DMS53 treated with DMSO at 0.1 percent for 48 hours (cell line): ENCODE measurements at regions not wholly inside any gene's neighbourhood (a gene's known extent, or its start where the extent isn't known, plus 50 kb on each side); places are given as distances from the start of the nearest gene placed in this dataset.
A peak's percentile ranks its signal among the peaks of the same experiment; 100 is the strongest.
"Not testable (repeated sequence)": the region's sequence is repeated elsewhere in the genome, so short reads cannot be mapped to it uniquely, and the experiment has no call there.

Source experiments
- DNase-seq: peaks from one replicate; lab custom pipeline; 2025; ENCODE audit not compliant: unreplicated experiment; lab: John Stamatoyannopoulos, UW

- DNase-seq: no peak
Measured at GRCh38 chr6:94713446-94713845, 863.9 kb upstream of the MANEA start.

DNA sequence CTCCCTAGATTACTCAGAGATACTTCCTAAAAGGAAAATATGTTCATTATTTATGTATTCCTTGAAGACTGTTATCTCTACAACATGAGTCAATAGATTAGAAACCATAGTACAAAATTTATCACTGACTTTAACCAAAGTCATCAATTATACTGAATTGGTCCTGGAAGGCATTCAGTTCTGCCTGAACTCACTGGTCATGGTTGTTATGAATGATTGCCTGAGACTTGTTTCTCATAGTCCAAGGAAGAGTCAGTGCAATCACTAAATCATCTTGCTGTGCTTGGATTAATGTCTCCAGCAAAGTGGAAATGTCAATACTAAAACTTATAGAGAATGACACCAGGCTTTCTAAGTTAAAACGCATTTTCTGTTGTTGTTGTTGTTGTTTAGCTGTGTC lies 878.6 kb upstream of the MANEA start:
- DNase-seq: no peak

DNA sequence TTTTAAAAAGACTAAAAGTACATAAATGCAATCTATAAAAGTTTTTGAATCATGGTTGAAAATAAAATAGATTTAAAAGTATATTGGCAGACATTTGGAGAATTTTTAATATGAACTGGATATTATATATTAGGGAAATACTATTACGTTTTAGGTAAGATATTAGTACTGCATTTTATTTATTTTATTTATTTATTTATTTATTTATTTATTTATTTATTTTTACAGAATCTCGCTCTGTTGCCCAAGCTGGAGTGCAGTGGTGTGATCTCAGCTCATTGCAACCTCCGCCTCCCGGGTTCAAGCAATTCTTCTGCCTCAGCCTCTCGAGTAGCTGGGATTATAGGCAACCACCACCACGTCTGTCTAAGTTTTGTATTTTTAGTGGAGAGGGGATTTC lies 890.1 kb upstream of the MANEA start:
- not testable (repeated sequence) for DNase-seq

DNA sequence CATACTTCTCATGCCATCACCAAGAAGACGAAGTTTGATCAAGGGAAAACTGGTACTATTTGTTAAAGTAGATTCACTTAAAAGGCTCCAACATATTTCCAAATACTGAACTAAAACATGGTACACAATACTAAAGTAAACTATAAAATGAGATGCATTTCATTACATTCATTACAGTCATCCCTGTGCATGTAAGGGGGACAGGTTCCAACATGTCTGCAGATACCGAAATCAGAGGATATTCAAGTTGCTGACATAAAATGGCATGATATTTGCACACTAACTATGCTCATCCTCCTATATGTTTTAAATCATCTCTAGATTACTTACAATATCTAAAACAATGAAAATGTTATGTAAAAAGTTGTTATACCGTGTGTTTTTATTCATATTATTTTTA lies 893.9 kb upstream of the MANEA start:
- no peak for DNase-seq

DNA sequence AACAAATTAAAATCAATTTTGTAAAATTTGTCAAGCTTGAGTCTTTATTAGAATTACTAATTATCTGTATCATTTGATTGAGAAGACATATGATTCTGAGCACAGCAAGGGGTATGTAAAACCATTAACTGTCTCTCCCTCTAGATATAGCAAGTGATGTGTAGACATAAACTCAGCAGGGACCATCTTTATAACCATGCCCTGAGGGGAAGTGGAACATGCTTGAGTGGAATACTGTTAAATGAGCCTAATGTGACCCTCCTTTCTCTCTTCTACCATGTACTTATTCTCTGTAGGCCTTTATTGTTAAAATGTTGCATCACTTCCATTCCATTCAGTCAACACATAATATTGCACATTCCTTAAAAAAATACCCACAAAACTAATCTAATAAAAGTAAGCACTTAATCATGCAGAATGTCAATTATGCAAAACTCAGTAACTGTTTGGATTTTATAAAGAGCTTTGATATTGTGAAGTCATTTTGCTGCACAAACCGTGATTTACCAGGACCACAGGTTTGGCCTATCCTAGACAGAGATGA lies 896.6 kb upstream of the MANEA start:
- no peak for DNase-seq

GRCh38 chr6:94673251-94673650 lies 904.1 kb upstream of the MANEA start:
- peak; percentile 19 for DNase-seq

- DNase-seq: no peak
Measured at GRCh38 chr6:94670017-94670416, 907.3 kb upstream of the MANEA start.

DNA sequence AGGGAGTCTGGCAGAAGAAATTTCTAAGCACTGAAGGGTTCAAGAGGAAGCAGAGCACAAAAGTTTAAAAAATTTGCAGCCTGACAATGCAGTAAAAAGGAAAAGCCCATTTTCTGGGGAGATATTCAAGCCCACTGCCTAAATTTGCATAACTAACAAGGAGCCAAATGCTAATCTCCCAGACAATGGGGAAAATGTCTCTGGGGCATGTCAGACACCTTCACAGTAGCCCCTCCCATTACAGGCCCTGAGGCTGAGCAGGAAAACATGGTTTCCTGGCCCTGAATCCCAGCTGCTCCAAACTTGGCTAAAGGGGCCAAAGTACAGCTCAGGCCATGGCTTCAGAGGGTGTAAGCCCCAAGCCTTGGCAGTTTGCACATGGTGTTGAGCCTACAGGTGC lies 908.5 kb upstream of the MANEA start:
- no peak for DNase-seq

- DNase-seq: no peak
Measured at GRCh38 chr6:94658929-94659328, 918.4 kb upstream of the MANEA start.

GRCh38 chr6:94651239-94651638 lies 926.1 kb upstream of the MANEA start:
- DNase-seq: no peak

DNA sequence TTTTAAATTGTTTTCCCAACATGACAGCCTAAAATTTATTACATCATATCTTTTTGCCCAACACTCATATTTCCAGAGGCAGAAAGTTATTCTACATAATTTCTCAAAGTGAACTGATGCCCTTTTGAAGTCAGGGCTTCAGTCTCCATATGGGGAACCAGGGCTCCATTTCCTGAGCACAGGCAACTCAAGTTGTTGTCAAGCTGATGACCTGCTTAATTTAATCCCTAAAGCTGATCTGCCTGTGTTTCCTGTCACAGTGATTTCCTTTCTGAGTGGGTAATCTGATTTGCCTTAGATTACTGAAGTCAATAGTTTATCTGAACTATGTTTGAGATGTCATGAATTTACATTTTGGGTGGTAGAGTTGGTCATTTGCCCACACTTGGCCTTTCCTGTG lies 932.1 kb upstream of the MANEA start:
- no peak for DNase-seq

DNA sequence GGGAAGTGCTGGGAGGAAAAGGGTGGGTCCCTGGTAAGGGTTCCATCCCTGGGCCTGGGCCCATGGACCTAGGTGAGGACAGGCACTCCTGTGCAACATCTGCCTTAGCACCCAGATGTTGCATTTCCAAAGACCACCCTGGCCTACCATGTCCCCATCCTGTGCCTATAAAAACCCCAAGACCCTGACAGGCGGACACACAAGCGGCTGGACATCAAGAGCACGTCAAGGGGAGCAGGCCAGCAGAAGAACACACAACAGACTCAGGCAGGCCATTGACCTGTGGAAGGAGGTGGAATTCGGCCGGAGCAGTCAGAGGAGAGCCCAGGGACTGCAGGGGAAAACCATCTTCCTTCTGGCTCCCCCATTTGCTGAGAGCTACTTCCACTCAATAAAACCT lies 937.8 kb upstream of the MANEA start:
- no peak for DNase-seq

DNA sequence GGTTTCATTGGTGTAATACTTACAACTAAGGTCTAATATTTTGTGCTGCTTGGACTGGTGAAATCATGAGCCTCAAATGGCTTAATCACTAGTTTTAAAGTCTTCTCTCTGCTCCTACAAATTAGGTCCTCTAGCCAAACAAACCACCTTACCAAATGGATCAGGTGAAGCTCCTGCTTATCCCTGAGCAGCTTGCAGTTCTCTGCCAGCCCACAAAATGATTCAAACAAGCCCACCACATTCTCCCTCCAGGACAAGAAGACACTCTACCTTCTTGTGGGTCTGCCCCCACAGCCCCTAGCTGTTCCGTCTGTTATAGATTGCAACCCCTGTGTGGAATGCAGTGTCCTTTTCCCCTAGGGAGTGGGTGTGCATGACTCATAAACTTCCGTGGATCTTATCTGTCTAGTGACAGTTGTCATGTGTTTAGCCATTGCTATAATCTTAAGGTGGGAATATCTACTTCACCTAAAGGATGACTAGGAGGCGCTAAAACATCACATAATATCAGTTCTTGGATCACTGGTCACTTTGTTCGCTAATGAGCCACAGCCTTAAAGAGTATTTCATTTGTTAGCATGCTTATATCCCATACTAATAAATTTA lies 940.5 kb upstream of the MANEA start:
- DNase-seq: peak; percentile 68

- DNase-seq: no peak
Measured at GRCh38 chr6:94623586-94623985, 953.7 kb upstream of the MANEA start.

- DNase-seq: no peak
Measured at GRCh38 chr6:94622783-94623182, 954.6 kb upstream of the MANEA start.

- no peak for DNase-seq
Measured at GRCh38 chr6:94600636-94601035, 976.7 kb upstream of the MANEA start.

- DNase-seq: no peak
Measured at GRCh38 chr6:94597487-94597886, 979.8 kb upstream of the MANEA start.

DNA sequence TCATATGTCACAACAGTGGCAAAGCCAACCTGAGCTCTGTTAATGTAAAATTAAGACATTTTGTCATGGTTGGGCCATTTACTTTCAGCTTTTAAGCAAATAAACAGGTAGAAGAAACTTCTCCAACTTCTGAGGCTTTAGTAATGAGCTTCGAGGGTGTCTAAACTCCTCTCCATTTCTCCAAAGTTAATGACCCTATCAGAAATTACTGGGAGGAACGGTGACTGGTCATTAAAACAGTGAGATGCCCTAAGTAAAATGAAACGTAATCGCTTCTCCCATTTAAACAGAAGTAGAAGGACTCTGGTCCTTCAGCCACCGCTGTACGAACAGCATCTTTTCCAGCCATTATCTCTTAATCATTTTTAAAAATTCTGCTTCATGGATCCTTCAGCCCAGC lies 986.9 kb upstream of the MANEA start:
- no peak for DNase-seq

DNA sequence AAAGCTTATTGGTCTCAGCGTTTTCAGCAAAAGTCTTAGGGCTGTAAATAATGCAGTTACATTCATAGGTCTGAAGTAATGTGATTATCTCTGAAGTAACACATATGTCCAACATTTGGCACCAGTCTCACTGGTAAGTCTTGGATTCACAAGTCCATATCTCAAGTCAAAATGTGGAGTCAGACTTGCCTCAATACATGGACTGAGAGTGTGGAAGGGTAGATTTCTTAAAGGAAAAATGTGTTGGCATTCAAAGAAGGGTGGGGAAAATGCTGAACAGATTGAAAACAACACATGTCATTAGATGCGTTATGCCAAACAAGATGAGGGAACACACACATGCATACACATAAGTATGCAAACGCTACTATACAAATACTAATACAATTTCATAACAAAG lies 989.0 kb upstream of the MANEA start:
- no peak for DNase-seq

DNA sequence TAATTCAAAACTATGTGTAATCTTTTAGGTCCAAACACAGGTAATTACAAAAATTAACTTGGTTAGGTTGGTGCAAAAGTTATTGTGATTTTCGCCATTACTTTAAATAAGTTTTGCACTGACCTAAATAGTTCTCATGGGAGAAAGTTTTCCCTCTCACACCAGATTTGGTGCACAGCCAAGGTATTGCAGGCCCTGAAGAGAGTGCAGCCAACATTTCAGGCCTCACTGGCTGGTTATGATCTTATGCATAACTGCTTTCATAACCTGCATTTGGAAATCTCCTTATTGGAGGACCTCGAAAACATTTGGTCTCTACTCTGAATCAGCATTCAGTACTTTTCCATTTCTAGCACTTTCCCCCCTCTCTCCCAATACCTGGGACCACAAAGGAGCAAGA lies 993.1 kb upstream of the MANEA start:
- no peak for DNase-seq

DNA sequence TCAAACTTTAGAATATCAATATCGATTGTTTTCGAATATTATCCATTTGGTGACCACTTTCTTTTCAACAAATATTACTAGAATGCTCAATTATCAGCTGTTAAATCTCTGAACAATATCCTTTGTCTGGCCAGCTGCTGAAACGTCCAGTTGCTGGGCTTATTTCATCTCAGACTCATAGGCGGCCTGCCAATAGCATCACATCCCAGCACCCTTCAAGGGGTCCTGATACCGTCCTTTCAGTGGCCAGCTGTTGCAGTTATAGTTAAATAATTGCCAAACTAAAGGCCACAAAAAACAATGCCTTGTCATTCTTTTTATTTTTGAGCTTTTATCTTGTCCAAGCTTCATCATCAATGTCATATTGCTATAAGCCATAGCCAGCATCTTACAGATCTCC lies 1006.8 kb upstream of the MANEA start:
- DNase-seq: no peak

GRCh38 chr6:94562846-94563245 lies 1014.5 kb upstream of the MANEA start:
- no peak for DNase-seq

DNA sequence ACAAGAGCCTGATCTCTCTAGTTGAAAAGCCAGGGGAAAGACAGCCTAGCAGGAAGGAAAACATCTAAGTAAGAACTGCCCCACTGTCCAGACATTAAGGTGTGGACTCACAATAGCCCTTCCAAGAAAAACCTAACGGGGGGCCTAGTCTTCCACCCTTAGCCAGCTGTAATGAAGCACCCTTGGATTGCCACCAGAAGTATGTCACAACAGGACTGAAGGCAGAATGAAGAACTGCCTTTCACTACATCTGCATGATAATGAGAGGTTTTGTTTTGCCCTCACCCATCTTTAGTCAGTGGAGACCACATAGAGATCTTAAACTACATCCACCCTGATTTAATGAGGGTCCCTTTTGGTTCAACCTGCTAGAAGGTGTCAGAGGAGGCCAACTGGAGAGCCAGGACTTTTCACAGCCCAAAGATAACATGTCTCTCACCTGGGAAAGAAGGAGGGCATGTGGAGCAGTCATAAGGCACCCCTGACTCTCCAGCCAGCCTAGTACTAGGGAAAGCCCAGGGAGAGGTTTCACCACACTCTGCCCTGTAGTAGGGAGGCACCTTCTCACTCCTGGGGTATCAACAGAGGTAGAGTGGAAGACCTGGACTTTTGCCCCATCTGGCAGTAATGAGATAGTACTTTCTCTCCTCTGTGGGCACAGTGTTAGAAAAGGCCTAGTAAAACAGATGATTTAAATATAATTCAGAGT lies 1017.4 kb upstream of the MANEA start:
- no peak for DNase-seq
